Gastrocnemius medialis (tissue), 4 donors: ENCODE measurements at regions not wholly inside any gene's neighbourhood (a gene's known extent, or its start where the extent isn't known, plus 50 kb on each side); places are given as distances from the start of the nearest gene placed in this dataset.

Experiments
- ATAC-seq, 2 donors: fragments of 150-250 bp; one replicate each; pipeline ENCODE4 v1.9.1; 2016
- DNase-seq, 2 donors: peaks; one replicate each; pipeline ENCODE4 v3.0.0-alpha.2; 2019
- H3K27ac ChIP-seq, 4 donors: fragments of 200-600 bp; sonication (generic); 1 replicate in 1 of 4; 2 replicates in 3 of 4; pipeline ENCODE4 v1.5.1; 2016 to 2018; ENCODE audit warnings: mild to moderate bottlenecking in 2 of 4, moderate library complexity in 1 of 4
- H3K27me3 ChIP-seq, 3 donors: fragments of 200-600 bp; sonication (generic) in 2 of 3; 1 replicate in 1 of 3; 2 replicates in 2 of 3; pipeline versions ENCODE4 v1.5.1 to v1.6.0; 2016 to 2019; ENCODE audit warnings: mild to moderate bottlenecking in 1 of 3, moderate library complexity in 1 of 3
- H3K36me3 ChIP-seq, 2 donors: fragments of 200-600 bp; sonication (generic) in 1 of 2; one replicate each; pipeline ENCODE4 v1.5.1; 2017 to 2018
- H3K4me1 ChIP-seq, 2 donors: fragments of 200-600 bp; sonication (generic) in 1 of 2; one replicate each; pipeline ENCODE4 v1.5.1; 2016 to 2017; ENCODE audit warnings: mild to moderate bottlenecking in 2 of 2
- H3K4me3 ChIP-seq, 4 donors: fragments of 200-600 bp; sonication (generic) in 3 of 4; 1 replicate in 1 of 4; 2 replicates in 3 of 4; pipeline ENCODE4 v1.5.1; 2016 to 2019; ENCODE audit warnings: mild to moderate bottlenecking in 2 of 4
- H3K9me3 ChIP-seq, 3 donors: fragments of 200-600 bp; sonication (generic) in 2 of 3; 1 replicate in 1 of 3; 2 replicates in 2 of 3; pipeline ENCODE4 v1.5.1; 2016 to 2019
- CTCF ChIP-seq, 5 experiments: fragments of 450-650 bp in 3 of 5; fragments of 200-600 bp in 2 of 5; sonication (generic) in 2 of 5; IDR thresholded peaks in 4 of 5; conservative IDR thresholded peaks in 1 of 5; 1 replicate in 4 of 5; 2 replicates in 1 of 5; pipeline ENCODE4 v1.5.1; 2016 to 2019; ENCODE audit warnings: antibody characterized with exemption in 5 of 5, mild to moderate bottlenecking in 3 of 5, moderate library complexity in 3 of 5
- POLR2A ChIP-seq, 2 donors: fragments of 450-650 bp; IDR thresholded peaks; one replicate each; pipeline ENCODE4 v1.6.1; 2017; ENCODE audit warnings: antibody characterized with exemption in 2 of 2, mild to moderate bottlenecking in 2 of 2, moderate library complexity in 2 of 2
- in situ Hi-C, 4 donors: fragments of 200-750 bp; cut with MboI; loops; one replicate each; pipeline versions ENCODE4 v1.15.0 to v1.8.0; 2017; ENCODE audit warnings: low sequenced_read_pairs in 4 of 4
- intact Hi-C: fragments of 100-400 bp; cut with DNase I; formaldehyde crosslinking; loops from one replicate; pipeline ENCODE4 v1.15.1; 2023; ENCODE audit warnings: low total_unique reads

- Histone ChIP-seq H3K4me1 (no peaks in the 10 kb centered on the region), H3K27ac (no peak overlapping the region), H3K4me3 (no peak overlapping the region), H3K27me3 (peaks cover 0 to 5% (median 0%) of the 10 kb centered on the region in 3 donors), H3K36me3 (no peaks in the 10 kb centered on the region), H3K9me3 (no peaks in the 10 kb centered on the region)
- intact Hi-C loops (no loop called here), in situ Hi-C loops (no loop called here)
- ATAC-seq: no peak
- DNase-seq: no peak
- TF ChIP-seq POLR2A (IDR thresholded peaks at IDR 0.05) (no peak), CTCF (IDR thresholded peaks at IDR 0.05 in 4 of 5, conservative IDR thresholded peaks at IDR 0.05 in 1 of 5) (no peak)
These were observed 344.9 kb upstream of the MKI67 start for GRCh38 chr10:128471151-128471550.

DNA sequence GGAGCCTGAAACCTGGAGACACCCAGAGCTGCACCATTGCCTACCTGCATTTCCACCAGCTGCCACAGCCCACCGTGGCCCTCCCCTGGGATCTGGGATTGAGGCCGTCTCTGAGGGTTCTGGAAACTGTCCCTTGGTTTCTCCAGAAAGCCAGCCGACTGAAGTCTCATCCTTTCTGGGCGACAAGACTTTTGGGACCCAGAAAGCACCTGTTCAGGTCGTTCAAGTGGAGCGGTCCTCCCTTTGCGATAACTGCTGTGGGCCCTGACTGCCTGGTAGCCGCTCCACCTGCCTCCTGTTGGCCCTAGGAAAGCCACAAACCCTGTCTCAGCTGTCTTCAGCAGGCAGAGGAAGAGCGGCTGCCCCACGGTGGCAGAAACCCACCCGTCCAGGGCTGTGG, 346.0 kb upstream of the MKI67 start:
- TF ChIP-seq CTCF (IDR thresholded peaks at IDR 0.05 in 4 of 5, conservative IDR thresholded peaks at IDR 0.05 in 1 of 5) (no peak), POLR2A (IDR thresholded peaks at IDR 0.05) (no peak)
- H3K27ac ChIP-seq: no peak overlapping the region
- DNase-seq (no peak), ATAC-seq (no peak)
- in situ Hi-C loops (no loop called here), intact Hi-C loops (no loop called here)
- H3K4me3 ChIP-seq: no peak overlapping the region
- no peaks in the 10 kb centered on the region for H3K36me3 ChIP-seq
- H3K9me3 ChIP-seq: no peaks in the 10 kb centered on the region
- H3K27me3 ChIP-seq: peaks cover 0 to 5% (median 0%) of the 10 kb centered on the region in 3 donors
- no peaks in the 10 kb centered on the region for H3K4me1 ChIP-seq

DNA sequence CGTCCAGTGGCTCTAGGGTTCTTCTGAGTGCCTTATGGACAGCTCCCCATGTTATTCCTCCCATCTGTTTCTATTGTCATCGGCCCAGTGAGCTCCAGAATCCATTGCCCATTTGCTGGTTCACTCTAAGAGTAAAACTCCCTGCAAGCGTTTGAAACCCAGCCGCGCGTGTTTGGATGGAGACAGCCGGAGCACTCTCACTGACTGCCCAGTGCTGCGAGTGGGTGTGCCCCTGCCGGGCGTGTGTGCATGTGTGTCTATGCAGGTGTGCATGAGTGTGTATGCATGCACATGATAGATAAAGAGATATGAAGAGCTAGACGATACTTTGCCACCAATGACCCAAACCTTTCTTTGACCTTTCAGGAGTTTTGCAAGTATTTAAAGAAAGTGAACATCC, 347.2 kb upstream of the MKI67 start:
- Histone ChIP-seq H3K9me3 (no peaks in the 10 kb centered on the region), H3K27me3 (no peaks in the 10 kb centered on the region), H3K4me1 (no peaks in the 10 kb centered on the region), H3K36me3 (no peaks in the 10 kb centered on the region), H3K4me3 (no peak overlapping the region), H3K27ac (no peak overlapping the region)
- no peak for TF ChIP-seq POLR2A (IDR thresholded peaks at IDR 0.05)
- no peak for TF ChIP-seq CTCF (IDR thresholded peaks at IDR 0.05 in 4 of 5, conservative IDR thresholded peaks at IDR 0.05 in 1 of 5)
- ATAC-seq (no peak), DNase-seq (no peak)
- in situ Hi-C loops (no loop called here), intact Hi-C loops (no loop called here)

- H3K27ac ChIP-seq: no peak overlapping the region
- no peak overlapping the region for H3K4me3 ChIP-seq
- H3K9me3 ChIP-seq: no peaks in the 10 kb centered on the region
- H3K36me3 ChIP-seq: no peaks in the 10 kb centered on the region
- DNase-seq: no peak
- ATAC-seq: no peak
- in situ Hi-C loops: no loop called here
- H3K4me1 ChIP-seq: no peaks in the 10 kb centered on the region
- TF ChIP-seq POLR2A (IDR thresholded peaks at IDR 0.05) (no peak), CTCF (IDR thresholded peaks at IDR 0.05 in 4 of 5, conservative IDR thresholded peaks at IDR 0.05 in 1 of 5) (no peak)
- H3K27me3 ChIP-seq: no peaks in the 10 kb centered on the region
- intact Hi-C loops: no loop called here
These were observed 347.7 kb upstream of the MKI67 start for GRCh38 chr10:128473911-128474310.

DNA sequence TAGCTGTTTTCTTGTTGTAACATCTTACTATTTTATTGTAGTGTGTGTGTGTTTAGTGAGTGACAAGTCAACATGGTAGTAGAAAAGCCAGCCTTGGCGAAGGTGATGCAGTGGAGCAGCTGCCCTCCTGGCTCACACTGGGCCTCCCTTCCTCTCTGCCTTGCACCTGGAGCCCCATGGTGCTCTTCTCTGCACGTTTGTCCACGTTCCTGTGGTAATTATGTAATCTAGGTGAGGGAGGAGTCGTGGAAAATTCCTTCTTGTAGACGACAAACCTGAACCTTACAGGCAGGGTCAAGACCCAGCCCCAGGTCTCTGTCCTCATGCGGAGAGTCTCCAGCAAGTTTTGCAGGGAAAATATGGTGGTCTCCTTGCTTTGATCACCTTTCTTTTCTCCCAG, 348.3 kb upstream of the MKI67 start:
- H3K27me3 ChIP-seq: no peaks in the 10 kb centered on the region
- in situ Hi-C loops: no loop called here
- no peak for TF ChIP-seq CTCF (IDR thresholded peaks at IDR 0.05 in 4 of 5, conservative IDR thresholded peaks at IDR 0.05 in 1 of 5)
- TF ChIP-seq POLR2A (IDR thresholded peaks at IDR 0.05): no peak

More for the DNA sequence above, 348.3 kb upstream of the MKI67 start:
- Histone ChIP-seq H3K4me3 (no peak overlapping the region), H3K4me1 (no peaks in the 10 kb centered on the region), H3K9me3 (no peaks in the 10 kb centered on the region), H3K36me3 (no peaks in the 10 kb centered on the region), H3K27ac (no peak overlapping the region)
- intact Hi-C loops: no loop called here
- DNase-seq: no peak
- no peak for ATAC-seq
